DMS153 (cell line): ENCODE measurements at regions not wholly inside any gene's neighbourhood (a gene's known extent, or its start where the extent isn't known, plus 50 kb on each side); places are given as distances from the start of the nearest gene placed in this dataset.

ENCODE experiments used
- DNase-seq: peaks from one replicate; lab custom pipeline; 2025; lab: John Stamatoyannopoulos, UW

DNA sequence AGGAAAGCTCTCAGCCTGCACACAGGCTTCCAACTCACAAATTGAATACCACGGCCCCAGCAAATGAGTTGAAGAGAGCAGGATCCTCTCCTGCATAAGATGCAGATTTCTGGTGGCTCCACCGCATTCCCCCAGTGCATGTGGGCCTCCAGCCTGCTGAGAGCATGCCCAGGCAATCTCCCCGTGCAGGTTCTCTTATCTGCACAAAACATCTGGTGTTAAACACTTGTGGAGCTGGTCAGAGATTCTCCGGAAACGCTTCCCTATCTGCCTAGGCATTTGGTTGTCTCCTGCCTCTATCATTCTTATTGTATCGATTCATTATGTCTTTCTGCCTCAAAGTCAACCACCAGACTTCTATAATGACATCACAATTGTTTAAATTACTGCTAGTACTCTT lies 1349.0 kb upstream of the B3GALT2 start:
- DNase-seq: no peak

DNA sequence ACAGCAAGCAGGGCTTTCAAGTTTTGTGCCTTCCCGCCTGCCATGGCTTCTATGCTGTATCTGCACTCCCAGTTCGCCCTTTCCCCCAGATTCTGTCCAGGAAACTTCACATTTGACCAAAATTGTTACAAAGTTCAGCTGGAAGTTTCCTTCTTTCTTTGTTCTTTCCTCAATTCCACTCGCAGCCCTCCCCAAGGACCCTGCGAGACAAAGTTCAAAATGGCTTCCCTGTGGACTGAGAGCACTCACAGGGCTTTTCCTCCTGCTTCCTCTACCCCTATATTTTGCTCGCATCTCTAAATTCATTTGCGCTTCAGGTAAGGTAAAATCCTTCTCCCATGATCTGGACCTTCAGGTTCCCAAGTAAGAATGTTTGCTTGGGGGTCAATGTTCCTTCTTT lies 1348.4 kb upstream of the B3GALT2 start:
- DNase-seq: no peak

DNA sequence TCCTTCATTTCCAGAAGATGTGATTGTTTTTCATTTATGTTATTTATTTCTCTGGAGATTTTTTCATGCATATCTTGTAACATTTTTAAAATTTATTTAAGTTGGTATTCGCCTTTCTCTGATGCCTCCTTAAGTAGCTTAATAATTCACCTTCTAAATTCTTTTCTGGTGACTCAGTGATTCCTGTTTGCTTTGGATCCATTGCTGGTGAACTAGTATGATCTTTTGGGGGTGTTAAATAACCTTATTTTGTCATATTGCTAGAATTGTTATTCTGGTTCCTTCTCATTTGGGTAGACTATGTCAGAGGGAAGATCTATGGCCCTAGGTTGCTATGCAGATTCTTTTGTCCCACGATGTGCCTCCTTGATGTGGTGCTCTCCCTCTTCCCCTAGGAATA lies 1347.2 kb upstream of the B3GALT2 start:
- DNase-seq: no peak

DNA sequence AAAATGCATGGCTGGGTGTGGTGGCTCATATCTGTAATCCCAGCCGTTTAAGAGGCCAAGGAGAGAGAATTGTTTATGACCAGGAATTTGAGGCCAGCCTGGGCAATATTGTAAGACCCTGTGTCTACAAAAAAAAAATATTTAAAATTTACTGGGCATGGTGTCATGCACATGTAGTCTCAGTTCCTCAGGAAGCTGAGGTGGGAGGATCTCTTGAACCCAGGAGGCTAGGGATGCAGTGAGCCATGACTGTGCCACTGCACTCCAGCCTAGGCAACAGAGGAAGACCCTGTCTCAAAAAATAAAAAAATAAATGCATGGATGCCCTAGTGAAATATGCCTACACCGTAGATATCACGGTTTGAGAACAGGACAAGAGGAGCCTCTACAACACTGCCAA lies 1331.2 kb upstream of the B3GALT2 start:
- no peak for DNase-seq

DNA sequence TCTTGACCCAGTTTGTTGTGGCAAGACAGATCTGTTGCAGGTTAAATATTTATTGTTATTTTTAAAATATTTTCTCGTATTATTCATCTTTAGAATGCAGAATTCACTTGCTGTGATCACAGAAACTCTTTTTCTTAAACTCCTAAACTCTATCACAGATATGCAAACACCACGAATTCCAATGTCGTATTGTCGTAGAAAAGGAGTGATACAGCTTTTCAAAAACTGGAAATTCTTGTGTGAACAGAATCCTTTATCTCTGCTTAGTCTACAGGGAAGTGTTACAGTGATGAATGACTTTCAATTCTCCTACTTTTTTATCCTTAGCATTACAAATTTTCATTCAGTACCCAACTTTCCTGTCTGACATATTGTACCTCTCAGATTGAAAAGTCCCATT lies 1329.5 kb upstream of the B3GALT2 start:
- DNase-seq: no peak

DNA sequence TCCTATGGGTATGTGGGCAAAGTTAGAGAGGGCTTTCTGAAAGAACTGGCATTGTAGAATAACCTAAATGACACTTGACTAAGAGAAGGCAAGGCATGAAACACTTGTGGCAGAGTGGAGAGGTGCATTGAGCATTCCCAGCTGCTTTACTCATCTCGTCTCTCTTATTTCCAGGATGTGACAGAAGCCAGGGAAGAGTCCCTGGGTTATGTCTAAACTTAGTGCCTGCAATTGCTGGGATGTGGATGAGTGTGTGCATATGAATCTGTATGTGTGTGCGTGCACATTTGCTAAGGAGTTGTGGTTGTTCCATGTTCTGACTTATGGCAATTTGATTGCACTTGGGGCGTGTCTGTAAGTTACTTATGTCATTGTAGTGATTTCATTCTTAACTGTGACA lies 1326.5 kb upstream of the B3GALT2 start:
- DNase-seq: no peak

- no peak for DNase-seq
Observed at GRCh38 chr1:194512345-194512744, 1325.9 kb upstream of the B3GALT2 start.

GRCh38 chr1:194503209-194503608 lies 1316.8 kb upstream of the B3GALT2 start:
- no peak for DNase-seq

DNA sequence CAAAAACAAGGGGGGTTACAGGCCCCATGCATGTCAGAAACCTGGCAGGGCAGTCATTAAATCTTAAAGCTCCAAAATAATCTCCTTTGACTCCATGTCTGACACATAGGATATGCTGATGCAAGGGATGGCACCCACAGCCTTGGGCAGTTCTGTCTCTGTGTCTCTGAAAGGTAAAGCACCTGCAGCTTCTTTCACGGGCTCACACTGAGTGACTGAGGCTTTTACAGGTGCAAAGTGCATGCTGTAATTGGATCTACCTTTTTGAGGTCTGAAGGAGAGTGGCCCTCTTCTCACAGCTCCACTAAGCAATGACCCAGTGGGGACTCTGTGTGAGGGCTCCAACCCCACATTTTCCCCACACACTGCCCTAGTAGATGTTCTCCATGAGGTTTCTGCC lies 1309.0 kb upstream of the B3GALT2 start:
- no peak for DNase-seq

DNA sequence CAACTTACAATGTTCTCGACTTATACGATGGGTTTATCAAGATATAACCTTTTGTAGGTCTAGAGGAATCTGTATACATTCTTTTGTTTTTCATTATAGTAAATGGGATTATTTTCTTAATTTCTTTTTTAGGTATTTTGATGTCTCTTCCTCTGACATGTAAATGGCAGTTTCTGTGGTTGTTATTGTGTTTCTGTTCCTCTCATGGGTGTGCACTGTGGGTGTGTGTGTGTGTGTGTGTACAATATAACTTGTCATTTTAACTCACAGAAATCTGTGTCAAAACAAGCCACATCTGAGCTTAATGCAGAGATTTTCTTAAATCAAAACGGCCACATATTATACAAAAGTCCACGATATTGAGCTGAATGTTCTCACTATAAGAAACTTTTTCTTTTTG lies 1300.8 kb upstream of the B3GALT2 start:
- DNase-seq: no peak

DNA sequence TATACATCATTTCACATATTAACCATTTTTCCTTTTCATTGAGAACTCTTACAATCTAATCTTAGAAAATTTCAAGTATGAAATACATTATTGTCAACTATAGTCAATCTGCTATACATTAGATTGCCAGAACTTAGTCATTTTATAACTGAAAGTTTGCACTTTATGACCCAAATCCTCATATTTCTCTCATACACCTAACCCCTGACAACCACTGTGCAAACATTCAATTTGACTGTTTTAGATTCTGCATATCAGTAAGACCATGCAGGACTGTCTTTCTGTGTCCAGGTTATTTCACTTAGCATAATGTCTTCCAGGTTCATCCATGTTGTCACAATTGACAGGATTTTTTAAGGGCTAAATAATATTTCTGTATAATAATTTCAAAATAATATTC lies 1299.0 kb upstream of the B3GALT2 start:
- no peak for DNase-seq

DNA sequence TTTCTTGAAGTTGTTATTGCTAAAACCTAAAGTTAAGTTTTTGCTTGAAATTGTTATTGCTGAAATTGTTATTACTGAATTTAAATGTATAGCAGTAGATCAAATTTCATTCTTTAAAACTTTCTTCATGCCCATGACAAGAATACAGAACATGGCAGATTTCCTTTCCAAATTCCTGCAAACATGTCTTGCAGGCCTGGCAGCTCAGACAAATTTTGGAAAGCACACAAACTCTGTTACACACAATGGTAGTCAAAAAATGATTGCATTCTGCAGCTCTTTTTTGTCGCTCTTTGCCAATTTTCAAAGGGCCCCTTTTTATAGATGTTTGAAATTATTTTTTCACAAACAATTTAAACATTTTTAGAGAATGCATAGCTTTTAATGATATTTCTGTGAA lies 1292.3 kb upstream of the B3GALT2 start:
- DNase-seq: no peak

- no peak for DNase-seq
Observed at GRCh38 chr1:194477908-194478307, 1291.5 kb upstream of the B3GALT2 start.

DNA sequence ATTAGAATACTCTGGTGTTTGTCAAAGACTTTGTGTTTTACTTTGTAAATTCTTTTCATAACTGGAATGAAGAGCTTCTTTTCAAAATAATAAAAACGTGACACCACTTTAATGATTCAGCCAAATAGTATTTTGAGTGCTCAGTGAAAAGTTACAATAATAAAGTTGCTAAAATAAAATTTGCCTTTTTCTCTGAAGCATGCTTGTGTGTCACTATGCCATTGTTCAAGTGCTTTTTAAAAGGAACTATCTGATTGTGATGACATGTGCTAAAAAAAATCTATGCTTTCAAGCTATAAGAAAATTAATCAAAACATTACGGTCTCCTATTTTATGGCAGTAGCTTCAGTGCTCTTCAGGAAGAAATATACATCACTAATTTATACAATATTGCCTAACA lies 1290.5 kb upstream of the B3GALT2 start:
- no peak for DNase-seq

DNA sequence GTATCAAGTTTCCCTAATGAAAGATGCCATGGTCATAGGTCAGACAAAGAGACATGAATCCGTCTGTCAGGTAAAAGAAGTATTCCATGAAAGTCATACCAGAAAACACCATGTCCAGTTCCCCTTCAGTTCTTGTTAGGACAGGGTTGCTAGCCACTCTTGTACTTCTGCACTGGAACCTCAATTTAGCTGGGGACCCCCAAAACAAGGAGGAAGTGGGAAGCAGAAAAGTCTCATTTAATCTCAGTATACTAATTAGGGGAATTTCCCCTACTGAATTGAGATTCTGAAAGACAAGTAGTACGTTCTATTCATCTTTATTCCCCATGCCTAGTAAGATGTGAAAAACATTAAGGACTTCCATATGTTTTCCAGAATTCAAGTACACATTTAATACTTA lies 1289.9 kb upstream of the B3GALT2 start:
- DNase-seq: no peak

DNA sequence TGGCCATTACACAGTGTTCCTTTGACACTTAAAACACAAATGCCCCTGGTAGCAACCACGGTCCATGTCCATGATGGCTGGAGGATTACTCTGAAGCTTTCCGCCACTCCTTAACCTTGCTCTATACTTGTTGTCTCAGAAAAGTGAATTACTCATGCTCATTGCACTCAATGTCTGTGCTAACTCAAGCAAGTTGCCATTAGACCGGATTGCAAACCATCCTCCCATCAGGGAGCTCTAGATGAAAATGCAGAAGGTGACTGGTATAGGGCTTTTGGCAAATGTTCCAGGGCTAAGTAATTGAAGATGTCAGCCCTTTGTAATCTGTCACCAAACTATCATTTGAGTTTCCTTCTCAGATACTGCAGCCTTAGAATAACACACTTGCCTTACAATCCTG lies 1288.3 kb upstream of the B3GALT2 start:
- no peak for DNase-seq

GRCh38 chr1:194473766-194474165 lies 1287.4 kb upstream of the B3GALT2 start:
- no peak for DNase-seq

GRCh38 chr1:194469282-194469681 lies 1282.9 kb upstream of the B3GALT2 start:
- peak; percentile 40 for DNase-seq

- DNase-seq: no peak
Observed at GRCh38 chr1:194466706-194467105, 1280.3 kb upstream of the B3GALT2 start.

- DNase-seq: no peak
Observed at GRCh38 chr1:194447636-194448035, 1261.2 kb upstream of the B3GALT2 start.

GRCh38 chr1:194445244-194445643 lies 1258.8 kb upstream of the B3GALT2 start:
- DNase-seq: no peak

- no peak for DNase-seq
Observed at GRCh38 chr1:194442901-194443575, 1256.6 kb upstream of the B3GALT2 start.

DNA sequence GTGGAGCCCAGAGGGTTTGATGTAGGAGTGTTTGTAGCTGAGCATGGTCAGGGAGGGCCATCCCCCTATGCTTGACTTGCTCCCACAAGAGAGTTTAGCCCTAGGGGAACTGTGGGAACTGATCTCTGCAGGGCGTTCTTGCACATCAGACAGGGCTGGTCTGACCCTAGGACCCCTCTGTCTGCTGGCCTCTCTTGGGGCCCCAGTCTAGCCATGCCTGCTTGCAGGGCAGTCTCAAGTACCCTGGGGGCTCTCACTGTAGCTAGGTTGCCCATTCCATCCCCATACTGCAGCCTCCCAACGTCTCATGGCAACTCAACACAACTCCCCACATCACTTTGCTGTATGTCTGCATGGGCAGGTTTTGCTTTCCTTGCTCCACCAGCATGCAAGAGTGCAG lies 1250.7 kb upstream of the B3GALT2 start:
- DNase-seq: no peak

GRCh38 chr1:194431121-194431520 lies 1244.7 kb upstream of the B3GALT2 start:
- DNase-seq: no peak

GRCh38 chr1:194420706-194421105 lies 1234.3 kb upstream of the B3GALT2 start:
- no peak for DNase-seq
